Inflammatory macrophage treated with lipopolysaccharide for 4 hours (primary cell): ENCODE measurements at regions not wholly inside any gene's neighbourhood (a gene's known extent, or its start where the extent isn't known, plus 50 kb on each side); places are given as distances from the start of the nearest gene placed in this dataset.
"Not testable (repeated sequence)": the region's sequence is repeated elsewhere in the genome, so short reads cannot be mapped to it uniquely, and the experiment has no call there.

Source experiments
- DNase-seq: peaks from one replicate; pipeline ENCODE4 v3.0.0-alpha.2; 2020

- DNase-seq, result no peak
These were observed 1287.8 kb upstream of the TMEFF2 start for GRCh38 chr2:193482557-193482956.

DNA sequence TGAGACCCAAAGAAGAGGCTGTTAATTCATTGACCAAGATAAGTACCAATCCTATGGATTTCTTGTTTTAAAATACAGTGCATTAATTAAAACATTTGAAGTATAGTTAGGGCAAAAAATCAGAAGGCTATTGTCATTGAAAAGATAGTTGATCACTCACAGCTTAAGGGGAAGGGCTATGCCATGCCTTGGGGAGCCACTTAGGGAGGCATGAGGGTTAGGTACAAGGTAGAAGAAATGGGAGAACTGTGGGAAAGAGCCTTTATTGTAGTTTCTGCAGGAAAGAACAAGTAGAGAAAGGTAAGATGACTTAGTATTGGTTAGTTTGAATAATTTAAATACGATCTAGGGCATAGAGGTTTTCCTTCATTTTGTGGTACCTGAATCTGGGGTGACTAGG, 1285.5 kb upstream of the TMEFF2 start:
- no peak for DNase-seq

- no peak for DNase-seq
These were observed 1281.6 kb upstream of the TMEFF2 start for GRCh38 chr2:193476171-193476800.

GRCh38 chr2:193475038-193475437, 1280.3 kb upstream of the TMEFF2 start:
- no peak for DNase-seq

GRCh38 chr2:193469251-193469650, 1274.5 kb upstream of the TMEFF2 start:
- no peak for DNase-seq

GRCh38 chr2:193467276-193467987, 1272.7 kb upstream of the TMEFF2 start:
- DNase-seq, result no peak

DNA sequence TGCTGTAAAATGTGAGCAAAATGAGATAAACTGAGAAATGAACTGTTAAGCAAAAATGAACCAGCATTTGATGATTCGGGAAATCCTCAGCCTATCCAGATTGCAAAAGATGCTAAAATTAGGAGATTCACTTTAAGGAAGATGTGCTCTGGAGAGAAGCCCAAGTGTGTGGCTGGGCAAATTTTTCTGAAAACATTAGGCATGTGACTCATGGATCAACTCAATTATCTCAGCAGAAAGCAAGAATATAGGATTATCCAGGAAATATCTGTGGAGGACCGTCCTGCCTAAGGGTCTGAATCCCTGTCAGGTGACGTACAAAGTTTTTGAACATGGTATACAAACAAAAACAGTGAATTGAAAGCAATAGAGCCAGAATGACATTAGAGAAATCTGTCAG, 1268.3 kb upstream of the TMEFF2 start:
- DNase-seq, result no peak

DNA sequence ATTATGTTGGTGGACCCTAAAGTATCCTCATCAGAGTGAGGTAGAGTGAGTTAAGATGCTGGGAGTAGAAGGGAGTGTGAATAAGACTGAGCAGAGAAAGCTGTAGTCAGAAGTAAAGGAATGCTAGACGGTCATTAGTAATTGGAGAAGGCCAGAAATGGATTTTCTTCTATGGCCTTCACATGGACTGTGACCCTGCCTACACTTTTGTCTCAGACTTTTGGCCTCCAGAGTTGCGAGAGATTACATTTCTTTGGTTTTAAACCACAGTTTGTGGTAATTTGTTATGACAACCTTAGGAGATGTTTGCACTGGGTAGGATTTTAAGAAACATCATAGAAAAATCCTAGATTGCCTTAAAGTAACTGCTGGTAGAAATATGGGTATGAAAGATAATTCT, 1267.7 kb upstream of the TMEFF2 start:
- DNase-seq, result no peak

GRCh38 chr2:193461431-193461934, 1266.8 kb upstream of the TMEFF2 start:
- DNase-seq, result no peak

GRCh38 chr2:193446967-193447366, 1252.2 kb upstream of the TMEFF2 start:
- DNase-seq, result no peak

- DNase-seq, result no peak
These were observed 1247.6 kb upstream of the TMEFF2 start for GRCh38 chr2:193442293-193442692.

DNA sequence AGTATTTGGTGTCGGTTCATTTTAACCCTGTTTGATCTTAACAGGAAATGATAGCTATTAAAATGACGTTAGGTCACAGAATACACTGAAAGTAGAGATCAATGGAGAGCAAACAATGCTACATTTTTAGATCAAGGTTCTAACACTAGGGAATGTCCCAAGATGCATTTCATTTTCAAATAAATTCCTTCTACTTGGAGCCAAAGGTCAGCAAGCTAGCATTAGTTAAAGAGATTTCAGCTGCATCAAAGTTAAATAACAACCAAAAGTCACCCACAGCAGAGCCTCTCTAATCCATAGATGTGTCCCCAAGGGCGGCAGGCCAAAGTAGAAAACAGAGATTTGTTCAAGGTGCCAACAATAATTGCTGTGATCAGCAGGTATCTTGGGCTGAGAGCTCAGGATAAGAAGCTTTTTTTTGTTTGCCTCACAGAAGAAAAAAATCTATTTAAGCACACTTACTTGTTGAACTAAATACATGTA, 1233.6 kb upstream of the TMEFF2 start:
- DNase-seq, result no peak

DNA sequence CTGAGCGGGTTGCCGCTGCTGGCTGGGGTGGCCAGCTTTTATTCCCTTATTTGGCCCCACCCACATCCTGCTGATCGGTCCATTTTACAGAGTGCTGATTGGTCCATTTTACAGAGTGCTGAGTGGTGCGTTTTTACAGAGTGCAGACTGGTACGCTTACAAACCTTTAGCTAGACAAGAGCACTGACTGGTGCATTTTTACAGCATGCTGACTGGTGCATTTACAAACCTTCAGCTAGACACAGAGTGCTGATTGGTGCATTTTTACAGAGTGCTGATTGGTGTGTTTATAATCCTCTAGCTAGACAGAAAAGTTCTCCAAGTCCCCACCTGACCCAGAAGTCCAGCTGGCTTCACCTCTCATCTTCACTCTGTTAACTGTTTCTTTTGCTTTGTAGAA, 1217.6 kb upstream of the TMEFF2 start:
- DNase-seq, result not testable (repeated sequence)

- DNase-seq, result no peak
These were observed 1215.2 kb upstream of the TMEFF2 start for GRCh38 chr2:193409951-193410350.

- DNase-seq, result no peak
These were observed 1187.8 kb upstream of the TMEFF2 start for GRCh38 chr2:193382583-193382982.

- no peak for DNase-seq
These were observed 1183.1 kb upstream of the TMEFF2 start for GRCh38 chr2:193377789-193378188.

GRCh38 chr2:193373120-193373519, 1178.4 kb upstream of the TMEFF2 start:
- DNase-seq, result no peak

DNA sequence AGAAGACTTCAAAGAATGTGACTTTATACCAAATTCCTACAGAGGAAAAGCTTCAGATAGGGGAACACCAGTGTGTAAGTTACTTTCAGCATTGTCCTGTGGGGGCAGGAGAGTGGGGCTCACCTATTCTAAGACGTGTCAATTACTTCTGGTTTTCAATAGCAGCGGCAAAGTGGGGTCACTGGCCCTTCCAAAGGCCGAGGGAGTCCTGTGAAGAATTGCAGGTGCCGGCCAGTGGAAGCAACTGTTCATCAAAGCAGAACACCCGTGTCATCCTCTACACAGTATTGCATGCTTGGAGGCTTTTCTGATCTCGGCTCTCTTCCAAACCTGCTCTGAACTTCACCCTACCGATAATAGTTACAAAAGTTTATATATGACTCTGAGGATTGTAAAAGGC, 1176.5 kb upstream of the TMEFF2 start:
- DNase-seq, result no peak

- no peak for DNase-seq
These were observed 1173.9 kb upstream of the TMEFF2 start for GRCh38 chr2:193368615-193369014.

GRCh38 chr2:193357508-193357907, 1162.8 kb upstream of the TMEFF2 start:
- DNase-seq, result no peak

DNA sequence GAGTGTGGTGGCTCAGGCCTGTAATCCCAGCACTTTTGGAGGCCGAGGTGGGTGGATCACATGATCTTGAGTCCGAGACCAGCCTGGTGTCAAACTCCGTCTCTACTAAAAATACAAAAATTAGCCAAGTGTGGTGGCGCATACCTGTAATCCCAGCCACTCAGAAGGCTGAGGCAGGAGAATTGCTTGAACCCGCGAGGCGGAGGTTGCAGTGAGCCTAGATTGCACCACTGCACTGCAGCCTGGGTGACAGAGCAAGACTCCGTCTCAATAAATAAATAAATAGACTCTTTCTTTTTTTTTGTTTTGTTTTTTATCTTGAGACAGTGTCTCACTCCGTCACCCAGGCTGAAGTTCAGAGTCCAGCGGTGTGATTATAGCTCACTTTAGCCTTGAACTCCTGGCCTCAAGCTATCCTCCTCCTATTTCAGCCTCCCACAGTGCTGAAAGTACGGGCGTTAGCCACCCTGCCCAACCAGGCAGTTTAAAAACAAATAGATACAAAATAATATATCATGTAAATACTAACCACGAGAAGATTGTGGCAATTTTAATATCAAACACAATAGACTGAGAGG, 1158.0 kb upstream of the TMEFF2 start:
- not testable (repeated sequence) for DNase-seq

DNA sequence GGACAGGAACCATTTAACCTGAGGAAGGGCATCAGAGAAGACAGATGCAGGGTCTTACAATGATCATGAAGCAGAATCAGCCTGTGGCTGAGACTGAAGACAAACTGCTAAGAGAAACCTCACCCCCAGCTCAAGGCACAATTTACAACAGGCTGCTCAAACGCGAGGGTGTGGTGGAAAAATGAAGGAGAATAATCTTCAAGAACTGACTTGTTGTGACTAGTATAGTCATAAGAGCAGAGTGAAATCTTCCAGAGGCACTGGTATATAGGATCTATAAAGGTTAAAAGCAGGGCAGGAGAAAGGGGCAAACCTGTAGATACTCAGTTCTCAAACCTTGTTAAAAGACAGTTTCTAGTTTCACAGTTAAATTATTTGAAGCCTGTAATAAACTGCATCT, 1155.8 kb upstream of the TMEFF2 start:
- no peak for DNase-seq

- peak; percentile 13 for DNase-seq
These were observed 1154.9 kb upstream of the TMEFF2 start for GRCh38 chr2:193349642-193350041.

DNA sequence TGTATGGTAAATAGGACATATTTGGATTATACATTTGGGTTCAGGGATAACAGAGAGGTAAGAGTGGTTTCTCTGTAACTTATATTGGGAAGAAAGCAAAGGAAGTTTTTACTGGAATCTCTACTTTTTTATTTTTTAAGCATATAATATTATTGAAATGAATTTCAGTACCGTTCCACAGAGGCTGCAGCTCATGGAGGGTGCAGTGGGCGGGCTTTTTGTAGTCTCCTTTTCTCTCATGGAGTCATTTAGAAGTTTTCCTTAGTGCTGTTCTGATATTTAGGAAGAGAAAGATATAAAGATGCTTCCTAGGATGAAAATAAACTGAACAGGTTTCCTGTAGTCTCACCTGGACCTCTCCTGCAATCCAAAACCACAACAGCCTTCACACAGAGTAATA, 1153.3 kb upstream of the TMEFF2 start:
- DNase-seq, result no peak
